ENCODE measurements at regions not wholly inside any gene's neighbourhood (a gene's known extent, or its start where the extent isn't known, plus 50 kb on each side); places are given as distances from the start of the nearest gene placed in this dataset.

- Histone ChIP-seq H3K27me3 (ENCODE audit: control insufficient read depth in 4 of 4, insufficient read depth in 4 of 4, low read length in 3 of 4) (no peaks in the 10 kb centered on the region), H3K4me3 (ENCODE audit: low read depth in 1 of 3, low read length in 3 of 3) (no peak overlapping the region), H3K9ac (ENCODE audit: low read depth in 1 of 2, low read length in 2 of 2) (no peak overlapping the region), H3K36me3 (ENCODE audit: control insufficient read depth in 4 of 4, insufficient read depth in 3 of 4, low read depth in 1 of 4, low read length in 3 of 4) (no peaks in the 10 kb centered on the region), H3K9me3 (ENCODE audit: control insufficient read depth in 4 of 4, low read length in 3 of 4) (no peaks in the 10 kb centered on the region), H3K27ac (ENCODE audit: low read depth in 1 of 2, low read length in 2 of 2) (no peak overlapping the region), H3K4me1 (ENCODE audit: control insufficient read depth in 4 of 4, insufficient read depth in 4 of 4, low read length in 3 of 4) (no peaks in the 10 kb centered on the region)
- TF ChIP-seq RAD21 (IDR thresholded peaks at IDR 0.05) (no peak), FOXA2 (IDR thresholded peaks at IDR 0.05) (no peak), HNF4A (conservative IDR thresholded peaks at IDR 0.05) (no peak)
- DNase-seq (ENCODE audit: low spot score) = no peak
- 89% methylated on average over 10 of the region's 10 CpGs for WGBS
Measured at GRCh38 chr5:173712609-173713175, 96.2 kb upstream of the BOD1 start.

DNA sequence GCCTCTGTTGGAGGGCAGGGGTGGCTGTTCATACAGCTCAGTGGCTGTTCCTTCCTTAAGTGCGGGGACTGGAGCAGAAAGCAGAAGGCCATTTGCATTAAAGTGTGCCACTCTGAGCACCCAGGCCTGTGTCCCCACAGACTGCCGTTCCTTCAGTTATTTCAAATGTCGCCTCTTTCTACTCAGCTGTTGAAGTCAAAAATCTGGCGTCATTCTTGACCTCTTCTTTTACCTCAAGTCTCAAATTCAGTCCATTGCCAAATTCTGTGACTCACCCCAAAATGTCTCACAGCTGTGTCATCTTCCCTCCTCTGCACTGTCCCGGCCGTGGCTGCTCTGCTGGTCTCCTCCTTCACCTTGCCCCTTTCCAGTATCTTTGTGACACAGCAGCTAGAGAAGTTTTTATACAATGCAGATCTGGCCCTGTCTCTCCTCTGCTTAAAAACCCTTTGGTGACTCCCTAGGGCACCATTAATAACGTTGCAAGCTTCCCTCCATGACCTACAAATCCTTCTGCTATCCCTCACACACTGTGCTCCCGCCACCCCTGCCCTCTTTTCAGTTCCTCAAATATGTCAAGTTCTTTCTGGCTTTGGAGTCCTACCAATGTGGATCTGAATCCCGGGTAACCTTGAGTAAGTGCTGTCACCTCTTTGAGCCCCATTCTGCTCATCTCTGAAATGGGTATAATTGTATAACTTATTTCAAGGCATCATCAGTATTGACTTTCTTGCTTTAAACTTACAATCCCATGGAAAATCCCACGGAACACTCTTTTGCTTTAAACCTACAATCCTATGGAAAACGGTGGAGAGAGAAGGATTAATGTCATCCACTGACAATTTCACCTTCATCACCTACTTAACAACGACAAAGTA, 98.3 kb upstream of the BOD1 start:
- DNase-seq (ENCODE audit: low spot score) = no peak

GRCh38 chr5:173715607-173716006, 99.2 kb upstream of the BOD1 start:
- WGBS = 88% methylated on average over 7 of the region's 7 CpGs
- H3K36me3 ChIP-seq (ENCODE audit: control insufficient read depth in 4 of 4, insufficient read depth in 3 of 4, low read depth in 1 of 4, low read length in 3 of 4) = no peaks in the 10 kb centered on the region
- no peaks in the 10 kb centered on the region for H3K27me3 ChIP-seq (ENCODE audit: control insufficient read depth in 4 of 4, insufficient read depth in 4 of 4, low read length in 3 of 4)
- no peak overlapping the region for H3K9ac ChIP-seq (ENCODE audit: low read depth in 1 of 2, low read length in 2 of 2)
- no peak for TF ChIP-seq HNF4G (IDR thresholded peaks at IDR 0.05)
- no peak for TF ChIP-seq NR2F2 (IDR thresholded peaks at IDR 0.05)
- TF ChIP-seq GABPA (IDR thresholded peaks at IDR 0.05 in 1 of 2, conservative IDR thresholded peaks at IDR 0.05 in 1 of 2) = no peak
- no peak for TF ChIP-seq CTCF (IDR thresholded peaks at IDR 0.05; ENCODE audit: low read depth, low read length, missing input control)
- TF ChIP-seq ATF3 (IDR thresholded peaks at IDR 0.05) = no peak
- TF ChIP-seq FOXA2 (IDR thresholded peaks at IDR 0.05) = no peak
- TF ChIP-seq, protein P1, sequence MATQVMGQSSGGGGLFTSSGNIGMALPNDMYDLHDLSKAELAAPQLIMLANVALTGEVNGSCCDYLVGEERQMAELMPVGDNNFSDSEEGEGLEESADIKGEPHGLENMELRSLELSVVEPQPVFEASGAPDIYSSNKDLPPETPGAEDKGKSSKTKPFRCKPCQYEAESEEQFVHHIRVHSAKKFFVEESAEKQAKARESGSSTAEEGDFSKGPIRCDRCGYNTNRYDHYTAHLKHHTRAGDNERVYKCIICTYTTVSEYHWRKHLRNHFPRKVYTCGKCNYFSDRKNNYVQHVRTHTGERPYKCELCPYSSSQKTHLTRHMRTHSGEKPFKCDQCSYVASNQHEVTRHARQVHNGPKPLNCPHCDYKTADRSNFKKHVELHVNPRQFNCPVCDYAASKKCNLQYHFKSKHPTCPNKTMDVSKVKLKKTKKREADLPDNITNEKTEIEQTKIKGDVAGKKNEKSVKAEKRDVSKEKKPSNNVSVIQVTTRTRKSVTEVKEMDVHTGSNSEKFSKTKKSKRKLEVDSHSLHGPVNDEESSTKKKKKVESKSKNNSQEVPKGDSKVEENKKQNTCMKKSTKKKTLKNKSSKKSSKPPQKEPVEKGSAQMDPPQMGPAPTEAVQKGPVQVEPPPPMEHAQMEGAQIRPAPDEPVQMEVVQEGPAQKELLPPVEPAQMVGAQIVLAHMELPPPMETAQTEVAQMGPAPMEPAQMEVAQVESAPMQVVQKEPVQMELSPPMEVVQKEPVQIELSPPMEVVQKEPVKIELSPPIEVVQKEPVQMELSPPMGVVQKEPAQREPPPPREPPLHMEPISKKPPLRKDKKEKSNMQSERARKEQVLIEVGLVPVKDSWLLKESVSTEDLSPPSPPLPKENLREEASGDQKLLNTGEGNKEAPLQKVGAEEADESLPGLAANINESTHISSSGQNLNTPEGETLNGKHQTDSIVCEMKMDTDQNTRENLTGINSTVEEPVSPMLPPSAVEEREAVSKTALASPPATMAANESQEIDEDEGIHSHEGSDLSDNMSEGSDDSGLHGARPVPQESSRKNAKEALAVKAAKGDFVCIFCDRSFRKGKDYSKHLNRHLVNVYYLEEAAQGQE (IDR thresholded peaks at IDR 0.05) = no peak
- no peak for TF ChIP-seq JUND (IDR thresholded peaks at IDR 0.05)
- peaks cover 3 to 15% (median 13%) of the 10 kb centered on the region in 4 donors for H3K4me1 ChIP-seq (ENCODE audit: control insufficient read depth in 4 of 4, insufficient read depth in 4 of 4, low read length in 3 of 4)
- H3K9me3 ChIP-seq (ENCODE audit: control insufficient read depth in 4 of 4, low read length in 3 of 4) = no peaks in the 10 kb centered on the region
- H3K27ac ChIP-seq (ENCODE audit: low read depth in 1 of 2, low read length in 2 of 2) = no peak overlapping the region
- no peak overlapping the region for H3K4me3 ChIP-seq (ENCODE audit: low read depth in 1 of 3, low read length in 3 of 3)
- DNase-seq (ENCODE audit: low spot score) = no peak

More for the DNA sequence above, 98.3 kb upstream of the BOD1 start:
- WGBS = 89% methylated on average over 12 of the region's 12 CpGs
- no peaks in the 10 kb centered on the region for H3K9me3 ChIP-seq (ENCODE audit: control insufficient read depth in 4 of 4, low read length in 3 of 4)
- no peak for TF ChIP-seq SP1 (IDR thresholded peaks at IDR 0.05)
- H3K36me3 ChIP-seq (ENCODE audit: control insufficient read depth in 4 of 4, insufficient read depth in 3 of 4, low read depth in 1 of 4, low read length in 3 of 4) = no peaks in the 10 kb centered on the region
- H3K4me1 ChIP-seq (ENCODE audit: control insufficient read depth in 4 of 4, insufficient read depth in 4 of 4, low read length in 3 of 4) = peaks cover 0 to 13% (median 6%) of the 10 kb centered on the region in 4 donors
- H3K27me3 ChIP-seq (ENCODE audit: control insufficient read depth in 4 of 4, insufficient read depth in 4 of 4, low read length in 3 of 4) = no peaks in the 10 kb centered on the region
- no peak overlapping the region for H3K9ac ChIP-seq (ENCODE audit: low read depth in 1 of 2, low read length in 2 of 2)
- no peak overlapping the region for H3K4me3 ChIP-seq (ENCODE audit: low read depth in 1 of 3, low read length in 3 of 3)
- H3K27ac ChIP-seq (ENCODE audit: low read depth in 1 of 2, low read length in 2 of 2) = no peak overlapping the region

All from liver (tissue), 8 donors.